ENCODE measurements at regions not wholly inside any gene's neighbourhood (a gene's known extent, or its start where the extent isn't known, plus 50 kb on each side); places are given as distances from the start of the nearest gene placed in this dataset.
"Not testable (repeated sequence)": the region's sequence is repeated elsewhere in the genome, so short reads cannot be mapped to it uniquely, and the experiment has no call there.

- intact Hi-C loops (cut with DNase I); H3K36me3 ChIP-seq; H3K4me1 ChIP-seq; H3K9me3 ChIP-seq; H3K27me3 ChIP-seq; FAIRE-seq; H3K27ac ChIP-seq; H3K4me3 ChIP-seq; DNase-seq; ATAC-seq: not testable (repeated sequence)
- 69 to 88% methylated on average over 3 of the region's 3 CpGs for WGBS, 2 donors
Observed at GRCh38 chr5:20865892-20866291, 877.9 kb upstream of the CDH18 start.

- H3K27ac ChIP-seq, result no peak overlapping the region
- intact Hi-C loops (cut with DNase I), result no loop called here
- H3K36me3 ChIP-seq, result no peaks in the 10 kb centered on the region
- no peak overlapping the region for H3K4me3 ChIP-seq
- no peak for FAIRE-seq
- H3K27me3 ChIP-seq, result no peaks in the 10 kb centered on the region
- 69 to 75% methylated on average over 4 of the region's 4 CpGs for WGBS, 2 donors
- no peak for ATAC-seq
- H3K4me1 ChIP-seq, result no peaks in the 10 kb centered on the region
- no peak for DNase-seq
- no peaks in the 10 kb centered on the region for H3K9me3 ChIP-seq
- no peak for TF ChIP-seq CTCF (IDR thresholded peaks at IDR 0.05)
Observed at GRCh38 chr5:20833081-20833627, 845.2 kb upstream of the CDH18 start.

- no peak overlapping the region for H3K27ac ChIP-seq
- 67 to 83% methylated on average over 4 to 5 of the region's 5 CpGs for WGBS, 2 donors
- H3K4me1 ChIP-seq, result no peaks in the 10 kb centered on the region
- no peak for DNase-seq
- H3K36me3 ChIP-seq, result no peaks in the 10 kb centered on the region
- intact Hi-C loops (cut with DNase I), result no loop called here
- no peak for ATAC-seq
- no peaks in the 10 kb centered on the region for H3K9me3 ChIP-seq
- H3K27me3 ChIP-seq, result no peaks in the 10 kb centered on the region
- TF ChIP-seq CTCF (IDR thresholded peaks at IDR 0.05), result no peak
- FAIRE-seq, result no peak
- H3K4me3 ChIP-seq, result no peak overlapping the region
Observed at GRCh38 chr5:20832204-20833080, 844.4 kb upstream of the CDH18 start.

GRCh38 chr5:20825951-20826350 is 838.0 kb upstream of the CDH18 start:
- not testable (repeated sequence) for DNase-seq

GRCh38 chr5:20797216-20797615 is 809.2 kb upstream of the CDH18 start:
- DNase-seq; H3K27me3 ChIP-seq; H3K4me3 ChIP-seq; ATAC-seq; H3K4me1 ChIP-seq; FAIRE-seq; H3K9me3 ChIP-seq; intact Hi-C loops (cut with DNase I); H3K27ac ChIP-seq; H3K36me3 ChIP-seq: not testable (repeated sequence)
- WGBS, 2 donors, result 86 to 92% methylated on average over 1 of the region's 1 CpG

More at GRCh38 chr5:20825951-20826350, 838.0 kb upstream of the CDH18 start:
- intact Hi-C loops (cut with DNase I); H3K4me3 ChIP-seq; ATAC-seq; H3K4me1 ChIP-seq; H3K36me3 ChIP-seq; H3K9me3 ChIP-seq; H3K27ac ChIP-seq; H3K27me3 ChIP-seq: not testable (repeated sequence)
- 50% methylated on average over 1 of the region's 1 CpG for WGBS, 2 donors
- peak; percentile 32 for FAIRE-seq

GRCh38 chr5:20784755-20785154 is 796.8 kb upstream of the CDH18 start:
- intact Hi-C loops (cut with DNase I); H3K27ac ChIP-seq; H3K9me3 ChIP-seq; H3K4me1 ChIP-seq; H3K27me3 ChIP-seq; DNase-seq; H3K36me3 ChIP-seq; FAIRE-seq; H3K4me3 ChIP-seq: not testable (repeated sequence)
- peak in 1 of 4 donors; percentile 28 for ATAC-seq
- 75 to 80% methylated on average over 2 of the region's 5 CpGs for WGBS, 2 donors

DNA sequence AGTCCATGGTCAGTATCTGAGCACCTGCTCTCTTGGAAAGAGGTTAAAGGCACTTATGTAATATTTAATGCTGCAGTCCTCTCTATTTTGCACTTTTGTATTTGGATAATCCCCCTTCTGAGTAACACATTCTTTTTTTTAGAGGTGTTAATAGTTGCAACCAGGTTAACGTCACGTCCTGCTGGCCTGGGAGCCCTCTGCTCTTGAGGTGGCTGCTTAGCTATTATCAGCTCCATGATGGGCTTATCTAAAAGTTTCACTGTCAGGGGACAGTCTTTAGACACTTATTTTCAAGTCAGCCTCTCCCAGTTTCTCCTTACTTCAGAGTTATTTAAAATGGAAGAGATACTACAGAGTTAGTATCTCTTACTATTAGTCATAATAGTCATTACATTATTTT is 795.5 kb upstream of the CDH18 start:
- H3K27me3 ChIP-seq; ATAC-seq; H3K4me1 ChIP-seq; H3K9me3 ChIP-seq; H3K4me3 ChIP-seq; intact Hi-C loops (cut with DNase I); DNase-seq; H3K36me3 ChIP-seq; FAIRE-seq; H3K27ac ChIP-seq: not testable (repeated sequence)
- 67 to 68% methylated on average over 2 of the region's 2 CpGs for WGBS, 2 donors

- H3K9me3 ChIP-seq; DNase-seq; H3K27me3 ChIP-seq; ATAC-seq; H3K36me3 ChIP-seq; H3K4me3 ChIP-seq; FAIRE-seq; H3K4me1 ChIP-seq; H3K27ac ChIP-seq; intact Hi-C loops (cut with DNase I): not testable (repeated sequence)
- WGBS, 2 donors, result 59 to 82% methylated on average over 2 of the region's 2 CpGs
Observed at GRCh38 chr5:20771338-20771737, 783.3 kb upstream of the CDH18 start.

GRCh38 chr5:20765074-20765473 is 777.1 kb upstream of the CDH18 start:
- H3K36me3 ChIP-seq; FAIRE-seq; H3K27ac ChIP-seq; ATAC-seq; H3K27me3 ChIP-seq; intact Hi-C loops (cut with DNase I); H3K9me3 ChIP-seq; H3K4me3 ChIP-seq; DNase-seq; H3K4me1 ChIP-seq: not testable (repeated sequence)
- no CpG with 5 or more reads among the region's 2 CpGs for WGBS, 2 donors

- not testable (repeated sequence) for FAIRE-seq, ATAC-seq
Observed at GRCh38 chr5:20759459-20759858, 771.5 kb upstream of the CDH18 start.

More at GRCh38 chr5:20759459-20759858, 771.5 kb upstream of the CDH18 start:
- H3K27ac ChIP-seq; H3K9me3 ChIP-seq; H3K27me3 ChIP-seq; H3K4me3 ChIP-seq; H3K36me3 ChIP-seq; intact Hi-C loops (cut with DNase I); DNase-seq; H3K4me1 ChIP-seq: not testable (repeated sequence)
